Testis (tissue), 2 donors: ENCODE measurements at regions not wholly inside any gene's neighbourhood (a gene's known extent, or its start where the extent isn't known, plus 50 kb on each side); places are given as distances from the start of the nearest gene placed in this dataset.
"Not testable (repeated sequence)": the region's sequence is repeated elsewhere in the genome, so short reads cannot be mapped to it uniquely, and the experiment has no call there.

Source experiments
- DNase-seq: peaks from one replicate; pipeline ENCODE4 v3.0.0-alpha.2; 2019
- H3K27ac ChIP-seq, 2 donors: fragments of 200-600 bp; sonication (generic); one replicate each; pipeline ENCODE4 v1.5.1; 2019
- H3K27me3 ChIP-seq: fragments of 200-600 bp; sonication (generic); one replicate; pipeline ENCODE4 v1.5.1; 2019
- H3K36me3 ChIP-seq: fragments of 200-600 bp; sonication (generic); one replicate; pipeline ENCODE4 v1.5.1; 2017; ENCODE audit warnings: low read depth; ENCODE audit errors: missing control alignments
- H3K4me1 ChIP-seq: fragments of 200-600 bp; sonication (generic); one replicate; pipeline ENCODE4 v1.5.1; 2019
- H3K4me3 ChIP-seq, 2 donors: fragments of 200-600 bp; sonication (generic); one replicate each; pipeline ENCODE4 v1.5.1; 2017 to 2019
- H3K9me3 ChIP-seq: fragments of 200-600 bp; sonication (generic); one replicate; pipeline ENCODE4 v1.5.1; 2017
- CTCF ChIP-seq, 3 experiments: fragments of 450-650 bp in 2 of 3; fragments of 200-600 bp in 1 of 3; sonication (generic) in 1 of 3; IDR thresholded peaks; one replicate each; pipeline ENCODE4 v1.5.1; 2016 to 2019; ENCODE audit warnings: antibody characterized with exemption in 3 of 3, mild to moderate bottlenecking in 2 of 3, moderate library complexity in 1 of 3
- POLR2A ChIP-seq: fragments of 450-650 bp; IDR thresholded peaks from one replicate; pipeline ENCODE4 v1.6.1; 2017; ENCODE audit warnings: antibody characterized with exemption, mild to moderate bottlenecking, moderate library complexity
- WGBS, 2 donors: methylation state at CpG; one replicate each; pipeline ENCODE4 v1.1.5; 2018; 5-methylcytosine and 5-hydroxymethylcytosine counted together
- intact Hi-C: fragments of 100-400 bp; cut with DNase I; formaldehyde crosslinking; loops from one replicate; pipeline ENCODE4 v1.15.1; 2023; ENCODE audit warnings: low total_unique reads

- H3K4me3 ChIP-seq = no peak overlapping the region
- TF ChIP-seq CTCF (IDR thresholded peaks at IDR 0.05) = no peak
- TF ChIP-seq POLR2A = no peak
- H3K4me1 ChIP-seq = no peaks in the 10 kb centered on the region
- intact Hi-C loops = no loop called here
- no peaks in the 10 kb centered on the region for H3K9me3 ChIP-seq
- WGBS, 2 donors = 75% methylated on average over 4 of the region's 4 CpGs
- H3K27me3 ChIP-seq = no peaks in the 10 kb centered on the region
- no peak overlapping the region for H3K27ac ChIP-seq
- no peaks in the 10 kb centered on the region for H3K36me3 ChIP-seq
- DNase-seq = no peak
Measured at GRCh38 chr2:14779252-14779651, 146.7 kb downstream of the LRATD1 start.

DNA sequence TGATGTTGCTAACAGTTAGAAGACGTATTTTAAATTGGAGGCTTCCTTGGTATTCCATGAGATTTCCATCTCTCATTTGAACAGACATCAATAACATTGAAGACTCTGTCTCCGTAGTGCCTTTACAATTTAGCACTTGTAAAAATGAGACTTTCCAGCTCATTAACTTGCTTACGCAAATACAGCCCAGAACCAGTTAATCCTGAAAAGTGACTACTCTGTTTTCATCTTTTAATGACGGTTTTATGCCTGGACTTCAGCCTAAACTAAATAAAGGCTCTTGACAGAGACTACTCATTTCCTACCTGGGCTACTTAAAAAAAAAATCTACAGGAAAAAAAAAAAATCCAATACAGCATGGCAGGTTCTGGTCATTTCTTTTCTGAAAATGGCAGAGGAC lies 148.6 kb downstream of the LRATD1 start:
- no peaks in the 10 kb centered on the region for H3K9me3 ChIP-seq
- WGBS, 2 donors = 81 to 85% methylated on average over 4 of the region's 4 CpGs
- DNase-seq = no peak
- no peak for TF ChIP-seq CTCF (IDR thresholded peaks at IDR 0.05)
- TF ChIP-seq POLR2A = no peak
- no peaks in the 10 kb centered on the region for H3K27me3 ChIP-seq
- no peaks in the 10 kb centered on the region for H3K4me1 ChIP-seq
- no peak overlapping the region for H3K4me3 ChIP-seq
- intact Hi-C loops = no loop called here
- no peak overlapping the region for H3K27ac ChIP-seq
- no peaks in the 10 kb centered on the region for H3K36me3 ChIP-seq

- DNase-seq, H3K27me3 ChIP-seq, H3K4me1 ChIP-seq, intact Hi-C loops, H3K36me3 ChIP-seq, H3K4me3 ChIP-seq, H3K27ac ChIP-seq, H3K9me3 ChIP-seq: not testable (repeated sequence)
- 82 to 91% methylated on average over 7 to 9 of the region's 9 CpGs for whole genome bisulfite sequencing, 2 donors
Measured at GRCh38 chr2:14788814-14789213, 156.3 kb downstream of the LRATD1 start.

DNA sequence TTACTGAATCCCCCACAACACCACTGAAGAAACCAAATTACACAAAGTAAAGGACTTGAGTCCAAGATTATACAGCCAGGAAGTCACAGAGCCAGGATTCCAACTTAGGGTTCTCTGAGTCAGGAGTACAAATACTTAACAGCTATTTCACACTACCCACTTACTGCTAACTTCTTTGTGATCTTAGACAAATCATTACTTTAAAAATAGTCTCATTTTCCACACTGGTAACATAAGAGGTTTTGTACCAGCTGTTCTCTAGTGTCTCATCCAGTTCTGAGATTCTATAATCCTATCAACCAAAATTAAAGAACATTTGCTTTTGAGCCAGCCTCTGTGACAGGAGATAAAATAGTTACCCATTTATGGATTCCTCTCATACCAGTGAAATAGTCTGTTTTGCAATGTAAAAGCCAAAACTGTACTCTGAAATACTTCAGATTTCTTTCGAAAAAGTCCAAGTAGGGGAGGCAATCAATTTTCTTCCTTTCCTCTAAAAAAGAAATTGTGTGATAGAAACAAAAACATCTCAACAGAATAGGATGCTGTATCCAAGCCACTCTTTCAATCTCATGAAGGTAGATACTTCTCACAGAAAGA lies 157.6 kb downstream of the LRATD1 start:
- DNase-seq = no peak
- H3K4me1 ChIP-seq = no peaks in the 10 kb centered on the region
- no peak overlapping the region for H3K4me3 ChIP-seq
- intact Hi-C loops = no loop called here
- H3K9me3 ChIP-seq = no peaks in the 10 kb centered on the region
- H3K27me3 ChIP-seq = no peaks in the 10 kb centered on the region
- H3K27ac ChIP-seq = no peak overlapping the region
- TF ChIP-seq POLR2A = no peak
- TF ChIP-seq CTCF (IDR thresholded peaks at IDR 0.05) = no peak
- no peaks in the 10 kb centered on the region for H3K36me3 ChIP-seq
- WGBS, 2 donors = 45 to 73% methylated on average over 1 of the region's 1 CpG

DNA sequence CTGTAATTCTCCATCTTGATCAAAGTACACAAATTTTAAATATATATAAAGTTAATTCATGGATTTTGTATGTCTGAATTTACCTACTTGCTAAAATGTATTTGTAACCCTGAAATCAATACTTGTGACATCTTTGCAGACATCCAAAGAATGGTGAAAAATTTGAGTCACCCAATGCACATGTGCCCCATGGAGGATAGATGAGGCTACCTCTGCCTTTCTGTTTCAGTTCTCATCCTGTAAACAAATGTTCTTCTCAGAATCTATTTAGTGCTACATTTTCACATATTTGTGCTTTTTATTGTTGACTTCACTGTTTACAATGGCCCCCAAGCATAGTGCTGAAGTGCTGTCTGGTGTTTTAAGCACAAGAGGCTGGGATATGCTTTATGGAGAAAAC lies 171.5 kb downstream of the LRATD1 start:
- no peak for DNase-seq
- no peak for TF ChIP-seq POLR2A
- TF ChIP-seq CTCF (IDR thresholded peaks at IDR 0.05) = no peak
- Histone ChIP-seq H3K27me3 (no peaks in the 10 kb centered on the region), H3K27ac (no peak overlapping the region), H3K4me1 (no peaks in the 10 kb centered on the region), H3K4me3 (no peak overlapping the region), H3K36me3 (no peaks in the 10 kb centered on the region), H3K9me3 (no peaks in the 10 kb centered on the region)
- intact Hi-C loops = no loop called here
